ENCODE measurements at regions not wholly inside any gene's neighbourhood (a gene's known extent, or its start where the extent isn't known, plus 50 kb on each side); places are given as distances from the start of the nearest gene placed in this dataset.
"Not testable (repeated sequence)": the region's sequence is repeated elsewhere in the genome, so short reads cannot be mapped to it uniquely, and the experiment has no call there.

- TF ChIP-seq CTCF (conservative IDR thresholded peaks at IDR 0.05; ENCODE audit: control insufficient read depth, insufficient read depth, low read depth, low read length): no peak
- DNase-seq (ENCODE audit: low read depth): no peak
- H3K4me3 ChIP-seq (ENCODE audit: control insufficient read depth, low read depth, low read length): no peak overlapping the region
Observed at GRCh38 chr13:54611390-54611789, 1582.8 kb downstream of the OLFM4 start.

GRCh38 chr13:54614726-54615125 lies 1586.1 kb downstream of the OLFM4 start:
- DNase-seq (ENCODE audit: low read depth): no peak
- no peak for TF ChIP-seq CTCF (conservative IDR thresholded peaks at IDR 0.05; ENCODE audit: control insufficient read depth, insufficient read depth, low read depth, low read length)
- H3K4me3 ChIP-seq (ENCODE audit: control insufficient read depth, low read depth, low read length): no peak overlapping the region

- DNase-seq (ENCODE audit: low read depth); H3K4me3 ChIP-seq (ENCODE audit: control insufficient read depth, low read depth, low read length): not testable (repeated sequence)
Observed at GRCh38 chr13:54626504-54626903, 1597.9 kb downstream of the OLFM4 start.

GRCh38 chr13:54627646-54628372 lies 1599.2 kb downstream of the OLFM4 start:
- TF ChIP-seq CTCF (conservative IDR thresholded peaks at IDR 0.05; ENCODE audit: control insufficient read depth, insufficient read depth, low read depth, low read length): no peak
- no peak overlapping the region for H3K4me3 ChIP-seq (ENCODE audit: control insufficient read depth, low read depth, low read length)
- DNase-seq (ENCODE audit: low read depth): no peak

- H3K4me3 ChIP-seq (ENCODE audit: control insufficient read depth, low read depth, low read length): no peak overlapping the region
- TF ChIP-seq CTCF (conservative IDR thresholded peaks at IDR 0.05; ENCODE audit: control insufficient read depth, insufficient read depth, low read depth, low read length): no peak
- no peak for DNase-seq (ENCODE audit: low read depth)
Observed at GRCh38 chr13:54628383-54628782, 1599.8 kb downstream of the OLFM4 start.

GRCh38 chr13:54633456-54633855 lies 1604.8 kb downstream of the OLFM4 start:
- DNase-seq (ENCODE audit: low read depth): no peak
- TF ChIP-seq CTCF (conservative IDR thresholded peaks at IDR 0.05; ENCODE audit: control insufficient read depth, insufficient read depth, low read depth, low read length): no peak
- H3K4me3 ChIP-seq (ENCODE audit: control insufficient read depth, low read depth, low read length): no peak overlapping the region

- no peak for TF ChIP-seq CTCF (conservative IDR thresholded peaks at IDR 0.05; ENCODE audit: control insufficient read depth, insufficient read depth, low read depth, low read length)
- DNase-seq (ENCODE audit: low read depth): no peak
- H3K4me3 ChIP-seq (ENCODE audit: control insufficient read depth, low read depth, low read length): no peak overlapping the region
Observed at GRCh38 chr13:54636231-54636630, 1607.6 kb downstream of the OLFM4 start.

All from fibroblast of mammary gland (primary cell).